UCSD-AML1 (cell line): ENCODE measurements at regions not wholly inside any gene's neighbourhood (a gene's known extent, or its start where the extent isn't known, plus 50 kb on each side); places are given as distances from the start of the nearest gene placed in this dataset.

Experiments used
- DNase-seq: peaks from one replicate; lab custom pipeline; 2025; ENCODE audit not compliant: unreplicated experiment; lab: John Stamatoyannopoulos, UW

GRCh38 chr1:5480906-5481305 lies 511.3 kb downstream of the NPHP4 start:
- no peak for DNase-seq

- DNase-seq, result no peak
Measured at GRCh38 chr1:5479876-5480646, 512.2 kb downstream of the NPHP4 start.

DNA sequence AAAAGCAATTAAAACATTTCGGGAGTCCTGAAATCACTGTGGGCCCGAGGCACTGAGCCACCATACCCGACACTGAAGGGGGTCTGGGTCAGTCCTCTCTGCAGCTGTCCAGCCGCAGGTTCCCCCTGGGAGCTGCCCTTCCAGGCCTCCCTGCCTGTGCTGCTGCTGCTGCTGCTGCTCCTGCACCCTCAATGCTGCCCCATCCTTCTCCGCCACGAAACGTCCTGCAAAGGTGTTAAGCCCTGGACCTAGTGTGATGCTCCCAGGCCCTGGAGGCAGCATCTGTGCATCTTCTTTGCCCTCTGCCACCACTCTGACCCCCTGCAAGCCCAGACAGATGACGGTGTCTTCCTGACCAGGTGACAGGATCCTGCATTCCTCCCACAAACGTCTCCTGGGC lies 513.3 kb downstream of the NPHP4 start:
- no peak for DNase-seq

- no peak for DNase-seq
Measured at GRCh38 chr1:5478156-5478695, 514.0 kb downstream of the NPHP4 start.

DNA sequence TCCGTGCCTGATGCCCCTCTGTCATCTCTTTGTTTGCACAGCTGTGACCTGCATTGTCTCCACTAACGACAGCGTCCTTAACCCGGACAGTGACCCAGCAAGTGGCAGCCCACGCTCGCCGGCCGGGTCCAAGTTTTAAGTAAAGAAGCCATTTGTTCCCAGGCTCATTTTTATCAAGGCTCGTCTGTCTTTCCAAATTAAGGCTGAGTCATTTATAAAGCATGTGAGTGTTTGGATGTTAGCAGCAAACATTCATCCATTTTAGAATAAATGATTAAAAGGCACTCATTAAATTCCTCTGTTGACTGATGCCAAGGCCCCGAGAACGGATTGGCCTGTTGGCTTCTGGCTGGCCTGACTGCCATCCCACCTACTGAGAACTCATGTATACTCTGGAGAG lies 514.5 kb downstream of the NPHP4 start:
- no peak for DNase-seq

- DNase-seq, result no peak
Measured at GRCh38 chr1:5475572-5475971, 516.7 kb downstream of the NPHP4 start.

DNA sequence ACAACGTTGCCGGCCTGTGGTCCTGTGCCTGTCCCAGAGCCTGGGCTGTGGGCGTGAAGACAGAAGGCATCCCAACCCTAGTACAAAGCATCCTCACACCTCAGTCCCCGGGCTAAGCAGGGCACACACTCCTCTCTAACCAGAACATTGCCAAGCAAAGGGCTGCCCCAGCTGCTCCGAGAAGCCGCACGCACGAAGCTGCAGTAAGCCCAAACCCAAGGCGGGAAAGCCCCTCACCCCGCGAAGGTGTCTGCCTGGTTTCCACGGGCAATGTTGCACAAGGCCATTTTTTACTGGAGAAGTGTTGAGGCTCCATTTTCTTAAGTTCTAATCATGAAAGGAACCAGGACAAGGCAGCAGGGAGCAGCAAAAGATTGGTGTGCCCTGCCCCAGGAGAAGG lies 519.0 kb downstream of the NPHP4 start:
- no peak for DNase-seq

DNA sequence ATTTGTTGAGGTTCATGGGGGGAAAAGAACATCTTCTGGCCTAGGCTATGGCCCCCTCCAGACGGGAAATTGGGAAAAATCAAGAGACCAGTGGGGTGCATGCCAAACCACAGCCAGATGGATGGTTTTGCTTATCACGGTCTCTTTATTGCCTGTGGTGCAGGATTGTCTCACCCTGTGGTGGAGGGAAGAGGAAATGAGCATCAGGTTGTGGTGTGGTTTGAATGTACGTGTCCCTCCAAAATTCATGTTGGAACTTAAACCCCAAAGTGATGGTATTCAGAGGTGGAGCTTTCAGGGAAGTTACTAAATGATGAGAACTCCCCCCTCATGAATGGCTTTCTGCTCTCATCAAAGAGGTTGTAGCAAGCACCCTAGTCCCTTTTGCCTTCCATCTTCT lies 525.7 kb downstream of the NPHP4 start:
- DNase-seq, result no peak

GRCh38 chr1:5465281-5465711 lies 526.9 kb downstream of the NPHP4 start:
- no peak for DNase-seq

DNA sequence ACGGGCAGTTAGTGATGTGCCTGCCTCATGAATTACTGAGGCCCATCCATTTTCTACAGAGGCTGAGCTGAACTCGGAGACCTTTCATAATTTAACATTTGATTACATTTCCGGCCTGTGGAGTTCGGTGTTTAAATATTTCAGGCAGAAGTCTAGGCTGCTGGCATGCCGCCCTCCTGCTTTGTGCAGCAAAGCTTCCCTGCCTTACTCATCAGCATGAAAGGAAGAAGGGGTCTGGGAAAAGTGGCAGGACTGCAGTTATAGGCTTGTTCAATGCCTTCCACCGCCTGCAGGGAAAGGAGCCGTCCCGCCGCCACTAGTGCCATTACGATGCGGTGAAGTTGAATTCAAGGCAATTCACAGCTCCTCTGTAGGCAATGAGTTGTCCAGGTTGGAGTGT lies 527.9 kb downstream of the NPHP4 start:
- DNase-seq, result no peak

DNA sequence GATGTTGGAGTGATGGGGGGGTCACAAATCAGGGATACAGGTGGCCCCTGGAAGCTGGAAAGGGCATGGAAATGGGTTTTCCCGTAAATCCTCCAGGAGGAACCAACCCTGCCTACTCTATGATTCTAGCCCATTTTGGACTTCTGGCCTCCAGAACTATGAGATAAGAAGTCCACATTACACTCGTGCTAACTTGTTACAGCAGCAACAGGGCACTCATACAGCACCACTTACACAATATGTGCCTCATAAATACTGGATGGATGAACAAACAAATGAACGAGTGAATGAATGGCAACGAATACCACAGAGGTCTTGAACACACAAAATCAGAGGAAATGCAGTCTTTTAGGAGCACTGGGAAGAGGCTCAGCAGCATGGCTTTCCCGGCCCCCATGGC lies 531.3 kb downstream of the NPHP4 start:
- no peak for DNase-seq

GRCh38 chr1:5459839-5460610 lies 532.2 kb downstream of the NPHP4 start:
- no peak for DNase-seq

DNA sequence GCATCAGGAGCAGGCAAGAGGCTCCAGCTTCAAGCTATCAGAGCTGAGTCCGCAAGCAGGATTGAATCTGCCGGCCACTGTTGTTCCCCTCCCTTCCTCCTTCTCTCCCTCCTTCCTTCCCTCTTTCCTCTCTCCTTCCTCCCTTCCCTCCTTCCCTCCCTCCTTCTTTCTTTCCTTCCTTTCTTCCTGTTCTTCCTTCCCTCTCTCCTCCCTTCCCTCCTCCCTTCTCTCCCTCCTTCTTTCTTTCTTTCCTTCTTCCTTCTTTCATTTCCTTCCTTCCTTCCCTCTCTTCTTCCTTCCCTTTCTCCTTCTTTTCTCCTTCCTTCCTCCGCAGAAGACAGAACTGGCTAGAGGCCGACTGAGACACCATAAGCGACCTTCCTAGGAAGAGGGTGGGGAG lies 534.0 kb downstream of the NPHP4 start:
- no peak for DNase-seq

GRCh38 chr1:5456090-5456811 lies 536.0 kb downstream of the NPHP4 start:
- no peak for DNase-seq

DNA sequence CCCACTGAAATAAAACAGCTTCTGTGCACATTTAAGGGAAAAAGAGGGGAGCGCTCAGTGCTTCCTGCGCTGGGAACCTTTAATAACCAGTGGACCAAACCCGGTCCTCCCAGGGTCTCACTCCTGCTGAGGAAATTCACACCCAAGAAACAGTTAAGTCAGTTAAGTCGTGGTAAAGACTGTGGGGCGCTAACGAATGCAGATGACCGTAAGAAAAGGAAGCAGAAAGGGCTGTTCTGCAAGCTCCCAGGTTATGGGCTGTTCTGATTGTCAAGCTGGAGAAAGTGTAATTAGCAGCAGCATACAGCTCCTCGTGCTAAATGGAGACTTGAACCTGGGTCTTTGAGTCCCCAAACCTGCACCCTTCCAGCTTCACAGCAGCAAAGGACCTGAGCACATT lies 536.6 kb downstream of the NPHP4 start:
- no peak for DNase-seq

DNA sequence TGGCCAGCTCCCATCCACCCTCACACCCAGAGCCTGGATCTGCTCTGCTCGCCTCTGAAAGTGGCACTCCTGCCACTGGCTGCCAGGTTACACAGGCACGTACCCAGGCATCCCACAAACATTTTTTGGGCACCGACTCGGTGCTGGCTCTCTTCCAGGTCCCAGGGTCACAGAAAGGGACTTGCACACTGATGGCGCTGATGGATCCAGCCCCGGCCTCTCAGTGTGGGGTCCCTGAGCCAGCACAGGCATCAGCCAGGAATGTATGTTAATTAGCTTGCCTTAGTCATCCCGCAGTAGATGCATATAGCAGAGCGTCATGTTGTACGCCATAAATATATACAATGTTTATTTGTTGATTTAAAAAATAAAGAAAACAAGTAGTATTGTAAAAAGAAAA lies 537.2 kb downstream of the NPHP4 start:
- no peak for DNase-seq

DNA sequence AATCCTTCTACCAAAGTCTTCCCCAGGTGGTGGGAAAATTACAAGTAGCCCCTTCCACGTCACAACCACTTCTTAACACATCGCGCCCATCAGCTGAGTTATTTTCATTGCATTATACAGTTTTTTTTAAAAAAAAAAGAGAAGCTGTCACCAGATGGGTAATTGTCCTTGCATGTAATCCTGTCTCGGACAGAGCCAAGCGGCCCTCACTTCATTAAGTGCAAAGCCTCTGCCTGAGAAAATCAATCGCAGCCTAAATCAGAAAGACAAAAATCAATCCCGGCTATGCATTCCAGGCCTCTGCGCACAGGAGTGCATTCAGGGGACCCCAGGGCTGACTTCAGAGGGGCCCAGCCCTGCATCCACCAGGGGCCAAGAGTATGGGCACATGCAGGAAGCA lies 538.9 kb downstream of the NPHP4 start:
- DNase-seq, result no peak

DNA sequence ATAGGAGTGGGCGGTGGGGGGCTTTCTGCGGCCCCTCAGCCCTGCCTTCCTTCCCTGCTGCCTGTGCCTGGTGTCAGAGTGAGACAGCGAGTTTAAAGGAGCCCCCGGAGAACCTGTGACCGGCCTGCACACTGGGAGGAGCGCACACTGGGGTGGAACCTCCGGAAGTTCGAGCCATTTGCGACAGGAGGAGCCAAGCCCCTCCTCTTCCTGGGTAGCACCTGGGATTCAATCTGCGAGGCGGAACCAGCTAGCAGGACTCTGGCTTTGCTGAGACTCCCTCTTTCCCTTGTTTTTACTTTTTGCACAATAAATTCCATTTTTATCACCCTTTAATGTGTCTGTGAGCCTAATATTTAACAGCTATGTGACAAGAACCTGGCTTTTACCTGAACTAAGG lies 540.6 kb downstream of the NPHP4 start:
- DNase-seq, result no peak

GRCh38 chr1:5448486-5448885 lies 543.7 kb downstream of the NPHP4 start:
- no peak for DNase-seq

DNA sequence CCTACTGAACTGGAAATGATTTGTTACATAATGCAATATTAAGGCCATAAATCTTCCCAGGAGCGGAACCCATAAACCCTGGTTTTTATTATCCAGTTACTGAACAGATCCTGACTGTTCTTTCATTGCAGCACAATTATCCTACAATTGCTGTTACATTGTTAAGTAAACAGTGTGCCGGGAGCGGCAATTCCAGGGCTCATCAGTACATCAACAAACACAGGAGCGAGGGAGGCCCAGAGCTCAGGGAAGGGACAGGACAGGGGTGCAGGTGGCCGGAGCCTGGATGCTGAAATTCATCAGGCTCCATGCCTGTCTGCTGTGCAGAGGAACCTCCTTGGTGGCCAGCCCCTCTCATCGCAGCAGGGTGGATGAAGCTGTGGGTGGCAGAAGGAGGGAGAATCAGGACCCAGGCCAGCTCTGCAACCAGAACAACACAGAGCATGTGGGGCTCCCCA lies 544.7 kb downstream of the NPHP4 start:
- no peak for DNase-seq

- no peak for DNase-seq
Measured at GRCh38 chr1:5444396-5444795, 547.8 kb downstream of the NPHP4 start.

DNA sequence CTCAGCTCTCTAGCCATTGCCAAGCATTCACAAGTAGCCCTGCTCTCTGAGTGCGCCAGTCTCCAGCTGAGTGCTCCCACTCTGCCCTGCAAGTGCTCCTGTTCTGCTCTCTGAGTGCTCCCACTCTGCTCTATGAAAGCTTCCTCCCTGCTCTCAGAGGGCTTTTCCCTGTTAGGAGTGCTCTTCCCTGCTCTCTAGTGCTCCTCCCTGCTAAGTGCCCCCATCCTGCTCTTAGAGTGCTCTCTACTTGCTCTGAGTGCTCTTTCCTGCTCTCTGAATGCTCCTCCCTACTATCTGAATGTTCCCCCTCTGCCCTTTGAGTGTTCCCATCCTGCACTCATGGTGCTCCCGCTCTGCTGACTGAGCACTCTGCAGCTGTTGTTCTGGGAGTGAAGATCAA lies 555.4 kb downstream of the NPHP4 start:
- no peak for DNase-seq
